ENCODE measurements at regions not wholly inside any gene's neighbourhood (a gene's known extent, or its start where the extent isn't known, plus 50 kb on each side); places are given as distances from the start of the nearest gene placed in this dataset.

DNA sequence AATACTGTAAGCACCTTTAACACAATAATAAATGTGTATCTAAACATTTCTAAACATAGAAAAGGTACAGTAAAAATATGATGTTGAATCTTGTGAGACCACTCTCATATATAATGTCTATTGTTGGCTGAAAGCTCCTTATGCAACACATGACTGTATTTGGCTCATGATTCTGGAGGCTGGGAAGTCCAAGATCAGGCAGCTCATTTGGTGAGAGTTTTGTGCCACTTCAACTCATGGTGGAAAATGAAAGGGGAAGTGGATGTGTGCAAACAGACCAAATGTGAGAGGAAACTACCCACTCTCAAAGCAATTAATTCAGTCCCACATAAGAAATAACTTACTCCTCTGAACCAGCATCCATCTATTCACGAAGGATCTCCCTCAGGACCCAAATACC is 257.7 kb upstream of the OPRM1 start:
- no peak overlapping the region for H3K4me3 ChIP-seq (ENCODE audit: low read depth, low read length)
- TF ChIP-seq, protein P1, sequence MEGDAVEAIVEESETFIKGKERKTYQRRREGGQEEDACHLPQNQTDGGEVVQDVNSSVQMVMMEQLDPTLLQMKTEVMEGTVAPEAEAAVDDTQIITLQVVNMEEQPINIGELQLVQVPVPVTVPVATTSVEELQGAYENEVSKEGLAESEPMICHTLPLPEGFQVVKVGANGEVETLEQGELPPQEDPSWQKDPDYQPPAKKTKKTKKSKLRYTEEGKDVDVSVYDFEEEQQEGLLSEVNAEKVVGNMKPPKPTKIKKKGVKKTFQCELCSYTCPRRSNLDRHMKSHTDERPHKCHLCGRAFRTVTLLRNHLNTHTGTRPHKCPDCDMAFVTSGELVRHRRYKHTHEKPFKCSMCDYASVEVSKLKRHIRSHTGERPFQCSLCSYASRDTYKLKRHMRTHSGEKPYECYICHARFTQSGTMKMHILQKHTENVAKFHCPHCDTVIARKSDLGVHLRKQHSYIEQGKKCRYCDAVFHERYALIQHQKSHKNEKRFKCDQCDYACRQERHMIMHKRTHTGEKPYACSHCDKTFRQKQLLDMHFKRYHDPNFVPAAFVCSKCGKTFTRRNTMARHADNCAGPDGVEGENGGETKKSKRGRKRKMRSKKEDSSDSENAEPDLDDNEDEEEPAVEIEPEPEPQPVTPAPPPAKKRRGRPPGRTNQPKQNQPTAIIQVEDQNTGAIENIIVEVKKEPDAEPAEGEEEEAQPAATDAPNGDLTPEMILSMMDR (IDR thresholded peaks at IDR 0.05; ENCODE audit: control insufficient read depth, extremely low read depth, insufficient read depth) = no peak
- DNase-seq (ENCODE audit: low read depth) = no peak

DNA sequence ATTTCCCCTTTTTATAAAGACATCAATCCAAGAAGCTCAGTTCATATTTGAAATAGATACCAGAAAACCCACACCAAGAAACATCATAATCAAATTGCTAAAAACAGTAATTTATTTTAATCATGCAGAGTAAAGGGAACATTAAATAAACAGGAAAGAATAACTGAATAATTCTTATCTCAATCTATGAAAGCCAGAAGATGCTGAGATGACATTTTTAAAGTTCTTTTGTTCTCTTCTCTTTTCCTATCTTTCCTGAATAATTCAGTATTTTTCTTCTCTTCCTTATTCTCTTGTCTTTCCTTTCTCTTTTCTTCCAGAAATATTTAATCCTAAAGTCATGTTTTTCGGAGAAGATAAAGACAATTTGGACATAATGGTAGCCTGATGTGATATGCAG is 259.0 kb upstream of the OPRM1 start:
- no peak for DNase-seq (ENCODE audit: low read depth)
- no peak overlapping the region for H3K4me3 ChIP-seq (ENCODE audit: low read depth, low read length)
- TF ChIP-seq, protein P1 (IDR thresholded peaks at IDR 0.05; ENCODE audit: control insufficient read depth, extremely low read depth, insufficient read depth) = no peak

DNA sequence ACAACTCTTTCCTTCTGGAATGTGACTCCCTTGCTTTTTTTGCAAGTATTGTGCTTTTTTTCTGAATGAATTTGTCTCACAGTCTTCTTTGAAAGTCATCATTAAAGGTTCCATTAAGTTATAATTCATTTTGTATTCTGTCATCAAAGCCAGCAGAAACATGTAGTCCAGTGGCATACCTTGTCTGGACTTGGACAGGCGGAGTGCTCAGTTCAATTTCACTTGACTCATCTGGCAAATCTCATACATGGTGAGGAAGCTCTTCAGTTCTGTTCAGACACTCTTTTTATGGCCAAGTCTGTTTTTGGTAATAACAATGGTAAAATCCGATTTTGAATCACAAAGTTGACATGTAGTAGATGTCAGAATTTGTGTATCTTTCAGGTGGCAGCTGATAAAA is 260.8 kb upstream of the OPRM1 start:
- no peak overlapping the region for H3K4me3 ChIP-seq (ENCODE audit: low read depth, low read length)
- TF ChIP-seq, protein P1 (IDR thresholded peaks at IDR 0.05; ENCODE audit: control insufficient read depth, extremely low read depth, insufficient read depth) = no peak
- no peak for DNase-seq (ENCODE audit: low read depth)

DNA sequence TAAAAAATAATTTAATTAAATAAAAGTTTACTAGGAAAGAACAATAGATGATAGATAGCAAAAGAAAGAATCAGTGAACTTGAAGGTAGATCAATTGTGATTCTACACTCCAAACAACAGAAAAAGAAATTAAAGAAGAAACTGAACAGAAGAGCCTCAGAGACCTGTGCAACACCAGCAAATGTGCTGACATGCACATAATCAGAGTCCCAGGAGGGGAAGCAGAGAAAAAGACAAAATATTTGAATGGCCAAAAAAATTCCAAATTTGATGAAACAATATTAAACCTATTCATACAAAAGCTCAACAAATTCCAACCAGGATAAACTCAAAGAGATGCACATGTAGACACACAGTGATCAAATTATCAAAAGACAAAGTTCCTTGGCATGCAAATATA is 267.5 kb upstream of the OPRM1 start:
- no peak for DNase-seq (ENCODE audit: low read depth)
- TF ChIP-seq, protein P1 (IDR thresholded peaks at IDR 0.05; ENCODE audit: control insufficient read depth, extremely low read depth, insufficient read depth) = no peak
- H3K4me3 ChIP-seq (ENCODE audit: low read depth, low read length) = no peak overlapping the region

DNA sequence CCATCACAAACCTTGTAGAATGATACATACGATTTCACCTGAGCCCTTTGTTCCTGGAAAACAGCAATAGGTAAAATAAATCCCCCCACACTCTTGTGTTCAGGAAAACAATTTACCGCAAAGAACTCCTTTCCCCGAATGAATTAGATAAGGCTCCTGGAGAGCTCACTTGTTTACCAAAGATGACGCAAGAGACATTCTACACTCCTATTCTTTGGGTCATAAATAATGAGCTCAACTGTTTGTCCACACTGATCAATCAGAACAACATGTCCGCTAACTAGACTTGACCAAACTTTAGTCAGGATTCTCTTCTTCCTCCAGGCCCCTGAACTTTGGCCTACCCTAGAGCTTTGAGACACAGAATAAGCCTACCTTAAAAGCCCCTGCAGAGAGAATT is 271.9 kb upstream of the OPRM1 start:
- no peak for DNase-seq (ENCODE audit: low read depth)
- H3K4me3 ChIP-seq (ENCODE audit: low read depth, low read length) = no peak overlapping the region
- TF ChIP-seq, protein P1 (IDR thresholded peaks at IDR 0.05; ENCODE audit: control insufficient read depth, extremely low read depth, insufficient read depth) = no peak

DNA sequence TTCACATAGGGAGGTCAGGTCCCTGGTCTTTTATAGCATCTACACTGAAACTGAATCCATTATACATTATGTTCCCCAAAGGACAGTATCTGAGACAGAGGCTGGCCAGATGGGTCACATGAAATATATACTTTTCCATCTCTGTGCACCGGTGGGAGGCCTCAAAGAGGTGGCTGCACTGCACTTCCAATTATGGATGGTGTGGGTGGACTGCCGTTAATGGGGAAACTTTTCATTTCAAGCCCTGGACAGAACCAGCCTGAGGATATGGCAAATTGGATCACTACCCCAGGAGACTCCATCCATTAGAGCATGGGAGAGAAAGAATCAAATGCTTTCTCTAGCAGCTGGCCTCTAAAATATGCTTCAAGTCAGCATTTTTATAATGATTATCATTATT is 280.5 kb upstream of the OPRM1 start:
- no peak overlapping the region for H3K4me3 ChIP-seq (ENCODE audit: low read depth, low read length)
- TF ChIP-seq, protein P1 (IDR thresholded peaks at IDR 0.05; ENCODE audit: control insufficient read depth, extremely low read depth, insufficient read depth) = no peak
- DNase-seq (ENCODE audit: low read depth) = no peak

DNA sequence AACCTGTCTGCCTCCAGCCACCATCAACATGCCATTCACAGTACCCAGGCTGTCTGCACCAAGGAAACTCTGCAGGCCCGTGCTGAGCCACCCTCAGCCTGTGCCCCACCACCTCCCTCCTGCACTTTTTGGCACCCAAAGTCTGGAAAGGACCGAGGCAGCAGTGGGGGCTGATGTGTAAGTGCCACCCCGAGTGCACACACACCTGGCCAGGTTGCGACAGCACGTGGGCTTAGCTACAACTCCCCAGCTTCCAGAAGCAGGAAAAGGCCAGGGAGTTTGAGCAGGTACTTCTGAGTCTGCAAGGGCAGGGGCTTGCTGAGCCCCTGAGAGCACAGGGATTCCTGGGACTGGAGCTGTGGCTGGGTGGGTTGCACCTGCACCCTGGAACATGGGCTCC is 303.3 kb upstream of the OPRM1 start:
- no peak overlapping the region for H3K4me3 ChIP-seq (ENCODE audit: low read depth, low read length)
- TF ChIP-seq, protein P1 (IDR thresholded peaks at IDR 0.05; ENCODE audit: control insufficient read depth, extremely low read depth, insufficient read depth) = no peak
- DNase-seq (ENCODE audit: low read depth) = no peak
